Left ventricle myocardium inferior (tissue), 1 donor: ENCODE measurements at regions not wholly inside any gene's neighbourhood (a gene's known extent, or its start where the extent isn't known, plus 50 kb on each side); places are given as distances from the start of the nearest gene placed in this dataset.

Experiments used
- DNase-seq: peaks from one replicate; pipeline ENCODE4 v3.0.0-alpha.2; 2020
- H3K27ac ChIP-seq: fragments of 200-600 bp; replicated peaks from 2 replicates; pipeline ENCODE4 v1.8.0; 2021
- H3K27me3 ChIP-seq: fragments of 200-600 bp; 2 replicates; pipeline ENCODE4 v1.8.0; 2021; ENCODE audit warnings: low read depth
- H3K36me3 ChIP-seq: fragments of 200-600 bp; 2 replicates; pipeline ENCODE4 v1.8.0; 2021
- H3K4me1 ChIP-seq: fragments of 200-600 bp; 2 replicates; pipeline ENCODE4 v1.8.0; 2021
- H3K4me3 ChIP-seq: fragments of 200-600 bp; 2 replicates; pipeline ENCODE4 v1.8.0; 2021; ENCODE audit warnings: mild to moderate bottlenecking, moderate library complexity
- H3K9me3 ChIP-seq: fragments of 200-600 bp; replicated peaks from 2 replicates; pipeline ENCODE4 v1.8.0; 2021
- CTCF ChIP-seq: fragments of 200-600 bp; IDR thresholded peaks from 2 replicates; pipeline ENCODE4 v1.8.0; 2021; ENCODE audit warnings: antibody characterized with exemption, mild to moderate bottlenecking, borderline replicate concordance
- intact Hi-C: fragments of 100-400 bp; cut with micrococcal nuclease; formaldehyde crosslinking; loops from one replicate; pipeline ENCODE4 v1.11.0; 2022
- donor health status: DM: no; HTN: yes; CAD: no; lungs with severe emphysema.

- peaks cover 21% of the 10 kb centered on the region for H3K27me3 ChIP-seq
- DNase-seq: no peak
- intact Hi-C loops: no loop called here
- H3K27ac ChIP-seq: no peak overlapping the region
- H3K4me1 ChIP-seq: no peaks in the 10 kb centered on the region
- TF ChIP-seq CTCF: no peak
- H3K36me3 ChIP-seq: no peaks in the 10 kb centered on the region
- no peaks in the 10 kb centered on the region for H3K9me3 ChIP-seq
- H3K4me3 ChIP-seq: no peak overlapping the region
These were observed 218.1 kb downstream of the WDR11 start for GRCh38 chr10:121069061-121069850.

GRCh38 chr10:121070275-121071070 is 219.3 kb downstream of the WDR11 start:
- intact Hi-C loops: no loop called here

DNA sequence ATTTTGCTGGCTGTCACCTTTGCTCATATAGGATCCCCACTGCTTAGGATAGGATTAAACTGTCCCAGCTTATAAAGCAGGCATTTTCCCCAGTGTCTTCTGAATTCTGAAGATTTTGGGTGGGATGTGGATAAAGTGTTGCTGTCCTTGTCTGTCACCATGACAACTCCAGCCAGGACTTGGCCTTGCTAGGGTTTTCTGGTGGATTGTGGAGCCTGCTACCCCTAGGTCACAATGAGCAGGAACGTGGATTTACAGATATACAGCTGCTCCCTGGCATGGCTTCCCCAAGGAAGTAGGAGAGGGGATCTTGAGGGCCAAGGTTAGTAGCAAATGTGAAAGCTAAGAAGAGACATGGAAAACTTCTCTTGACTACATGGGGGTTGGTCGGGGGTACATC is 220.7 kb downstream of the WDR11 start:
- no peak overlapping the region for H3K27ac ChIP-seq
- no peak for TF ChIP-seq CTCF
- peaks cover 8% of the 10 kb centered on the region for H3K4me1 ChIP-seq

More at GRCh38 chr10:121070275-121071070, 219.3 kb downstream of the WDR11 start:
- Histone ChIP-seq H3K36me3 (no peaks in the 10 kb centered on the region), H3K27ac (no peak overlapping the region), H3K4me3 (no peak overlapping the region), H3K9me3 (no peaks in the 10 kb centered on the region), H3K4me1 (no peaks in the 10 kb centered on the region), H3K27me3 (peaks cover 21% of the 10 kb centered on the region)
- peak; percentile 47 for TF ChIP-seq CTCF
- no peak for DNase-seq

DNA sequence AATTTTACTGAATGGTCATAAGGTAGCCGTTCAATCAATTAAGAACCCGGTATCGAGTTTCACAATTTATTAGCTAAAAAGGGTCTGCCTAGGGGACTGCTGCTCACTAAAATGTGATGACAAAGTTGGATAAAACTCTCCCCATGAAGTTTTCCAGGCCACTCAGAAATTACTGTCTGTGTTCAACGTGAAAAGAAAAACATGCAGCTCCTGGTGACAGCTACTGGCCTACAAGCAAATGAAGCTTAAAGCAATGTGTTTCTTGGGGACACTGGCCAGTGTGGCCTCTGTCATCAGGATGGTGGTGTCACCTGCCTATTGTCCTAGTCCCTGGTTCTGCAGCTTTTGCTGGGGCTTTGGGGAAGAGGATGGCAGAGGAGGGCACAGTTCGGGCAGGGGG is 222.6 kb downstream of the WDR11 start:
- peaks cover 26% of the 10 kb centered on the region for H3K4me1 ChIP-seq
- no peaks in the 10 kb centered on the region for H3K9me3 ChIP-seq
- intact Hi-C loops: no loop called here
- no peak for TF ChIP-seq CTCF
- DNase-seq: no peak
- H3K4me3 ChIP-seq: no peak overlapping the region
- no peaks in the 10 kb centered on the region for H3K36me3 ChIP-seq
- peaks cover 24% of the 10 kb centered on the region for H3K27me3 ChIP-seq
- H3K27ac ChIP-seq: no peak overlapping the region

More for the DNA sequence above, 220.7 kb downstream of the WDR11 start:
- Histone ChIP-seq H3K4me3 (no peak overlapping the region), H3K36me3 (no peaks in the 10 kb centered on the region), H3K9me3 (no peaks in the 10 kb centered on the region), H3K27me3 (peaks cover 21% of the 10 kb centered on the region)
- intact Hi-C loops: no loop called here
- no peak for DNase-seq

DNA sequence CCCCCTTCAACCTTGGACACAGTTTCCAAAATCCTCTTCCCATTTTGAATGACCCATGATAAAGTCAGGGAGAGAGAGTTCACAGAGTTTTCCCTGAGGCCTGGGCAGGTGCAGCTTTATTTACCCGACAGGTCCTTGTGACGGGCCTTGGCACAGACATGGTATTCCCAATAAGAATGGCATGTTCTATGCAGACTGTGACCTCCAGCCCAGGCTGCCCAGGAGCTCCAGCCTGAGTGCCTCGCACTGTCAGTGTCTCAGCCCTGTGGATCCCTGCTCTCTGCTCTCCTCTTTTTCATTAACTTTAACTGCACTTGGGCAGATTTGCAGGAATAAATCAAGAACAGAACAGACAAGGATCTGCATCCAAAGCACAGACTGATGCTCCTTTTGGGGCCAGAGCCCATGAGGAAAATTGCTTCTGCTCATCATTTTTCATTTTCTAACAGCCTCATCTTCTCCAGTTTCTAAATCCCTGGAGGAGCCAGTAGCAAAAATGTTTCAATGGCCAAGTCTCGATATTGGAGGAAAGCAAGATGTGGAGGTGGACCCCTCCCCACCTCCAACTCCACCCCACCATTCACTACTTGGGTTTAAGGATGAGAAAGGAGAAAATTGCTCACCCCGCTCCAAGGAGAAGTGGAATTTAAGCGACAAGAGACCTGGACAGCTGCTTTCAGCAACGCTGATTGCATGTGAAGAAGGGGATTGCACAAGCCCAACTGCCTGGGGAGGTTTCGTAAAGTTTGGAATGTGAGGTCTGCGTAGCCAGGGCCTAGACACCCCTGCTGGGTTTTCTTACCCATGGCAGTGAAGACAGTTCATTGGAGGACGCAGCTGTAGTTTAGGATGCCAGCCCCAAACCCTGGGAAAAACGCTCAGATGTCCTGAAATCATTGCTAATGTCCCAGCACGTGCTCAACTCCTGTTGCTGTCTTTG is 225.9 kb downstream of the WDR11 start:
- H3K27ac ChIP-seq: peak overlapping the region; percentile 18
- peaks cover 33% of the 10 kb centered on the region for H3K27me3 ChIP-seq
- H3K9me3 ChIP-seq: no peaks in the 10 kb centered on the region
- no peak for TF ChIP-seq CTCF
- intact Hi-C loops: no loop called here
- H3K4me1 ChIP-seq: peaks cover 42% of the 10 kb centered on the region
- DNase-seq: peak; percentile 36
- no peaks in the 10 kb centered on the region for H3K36me3 ChIP-seq
- H3K4me3 ChIP-seq: no peak overlapping the region
